ENCODE measurements at regions not wholly inside any gene's neighbourhood (a gene's known extent, or its start where the extent isn't known, plus 50 kb on each side); places are given as distances from the start of the nearest gene placed in this dataset.
"Not testable (repeated sequence)": the region's sequence is repeated elsewhere in the genome, so short reads cannot be mapped to it uniquely, and the experiment has no call there.

GRCh38 chr1:91190996-91191395, 169.2 kb upstream of the ZNF644 start:
- no peaks in the 10 kb centered on the region for H3K9me3 ChIP-seq
- intact Hi-C loops (cut with DNase I), result no loop called here
- no peak for TF ChIP-seq CTCF (IDR thresholded peaks at IDR 0.05)
- no peaks in the 10 kb centered on the region for H3K36me3 ChIP-seq
- ATAC-seq (no peak), FAIRE-seq (no peak), DNase-seq (no peak)
- no peak overlapping the region for H3K4me3 ChIP-seq
- H3K27me3 ChIP-seq, result no peaks in the 10 kb centered on the region
- no peak overlapping the region for H3K27ac ChIP-seq
- no peaks in the 10 kb centered on the region for H3K4me1 ChIP-seq
- WGBS, 2 donors, result 67 to 69% methylated on average over 4 of the region's 4 CpGs

- 27 to 34% methylated on average over 4 of the region's 4 CpGs for WGBS, 2 donors
- ATAC-seq, result no peak
- DNase-seq, result no peak
- intact Hi-C loops (cut with DNase I), result no loop called here
- no peaks in the 10 kb centered on the region for H3K4me1 ChIP-seq
- no peak overlapping the region for H3K27ac ChIP-seq
- no peak for FAIRE-seq
- H3K9me3 ChIP-seq, result no peaks in the 10 kb centered on the region
- H3K36me3 ChIP-seq, result no peaks in the 10 kb centered on the region
- no peak overlapping the region for H3K4me3 ChIP-seq
- TF ChIP-seq CTCF (IDR thresholded peaks at IDR 0.05), result no peak
- H3K27me3 ChIP-seq, result no peaks in the 10 kb centered on the region
These were observed 167.3 kb upstream of the ZNF644 start for GRCh38 chr1:91189096-91189495.

GRCh38 chr1:91182807-91183206, 161.0 kb upstream of the ZNF644 start:
- H3K4me1 ChIP-seq; DNase-seq; intact Hi-C loops (cut with DNase I); H3K4me3 ChIP-seq; H3K27ac ChIP-seq; FAIRE-seq; H3K27me3 ChIP-seq; H3K36me3 ChIP-seq; ATAC-seq; H3K9me3 ChIP-seq: not testable (repeated sequence)

GRCh38 chr1:91176250-91176649, 154.4 kb upstream of the ZNF644 start:
- FAIRE-seq, result no peak
- no peak overlapping the region for H3K27ac ChIP-seq
- WGBS, 2 donors, result 20 to 28% methylated on average over 1 of the region's 1 CpG
- intact Hi-C loops (cut with DNase I), result no loop called here
- no peak for ATAC-seq
- no peak for TF ChIP-seq CTCF (IDR thresholded peaks at IDR 0.05)
- no peaks in the 10 kb centered on the region for H3K27me3 ChIP-seq
- H3K4me3 ChIP-seq, result no peak overlapping the region
- H3K4me1 ChIP-seq, result no peaks in the 10 kb centered on the region
- no peaks in the 10 kb centered on the region for H3K9me3 ChIP-seq
- DNase-seq, result no peak
- no peaks in the 10 kb centered on the region for H3K36me3 ChIP-seq

GRCh38 chr1:91174734-91175133, 152.9 kb upstream of the ZNF644 start:
- Histone ChIP-seq H3K27ac (no peak overlapping the region), H3K27me3 (no peaks in the 10 kb centered on the region), H3K4me3 (no peak overlapping the region), H3K4me1 (no peaks in the 10 kb centered on the region), H3K36me3 (no peaks in the 10 kb centered on the region), H3K9me3 (no peaks in the 10 kb centered on the region)
- FAIRE-seq (no peak), ATAC-seq (no peak), DNase-seq (no peak)
- 56 to 63% methylated on average over 3 of the region's 3 CpGs for WGBS, 2 donors
- TF ChIP-seq CTCF (IDR thresholded peaks at IDR 0.05), result no peak
- intact Hi-C loops (cut with DNase I), result no loop called here

All from pancreas (tissue), 10 donors.